HepG2 (cell line): ENCODE measurements at regions not wholly inside any gene's neighbourhood (a gene's known extent, or its start where the extent isn't known, plus 50 kb on each side); places are given as distances from the start of the nearest gene placed in this dataset.

Experiments used
- BHLHE40 ChIP-seq: IDR thresholded peaks from 2 replicates; pipeline ENCODE4 v1.6.1; 2011; ENCODE audit warnings: low read length, improper control_type of control experiment
- DNMT1 ChIP-seq: sonication (generic); formaldehyde crosslinking; IDR thresholded peaks from 2 replicates; pipeline ENCODE4 v1.5.1; 2020; ENCODE audit warnings: mild to moderate bottlenecking, missing genetic modification reagents
- ETV6 ChIP-seq: sonication (generic); formaldehyde crosslinking; conservative IDR thresholded peaks from 2 replicates; pipeline ENCODE4 v1.4.0; 2020; ENCODE audit warnings: missing genetic modification reagents
- KLF11 ChIP-seq: IDR thresholded peaks from 2 replicates; pipeline ENCODE4 v1.6.1; 2016; ENCODE audit warnings: missing compliant biosample characterization
- LCORL ChIP-seq, 2 experiments: fragments of 450-650 bp in 1 of 2; sonication (generic) in 1 of 2; formaldehyde crosslinking in 1 of 2; IDR thresholded peaks; 2 replicates each; pipeline versions ENCODE4 v1.5.0 to v1.6.1; 2017 to 2020; ENCODE audit warnings: antibody characterized with exemption in 1 of 2, missing genetic modification reagents in 1 of 2
- MAFK ChIP-seq, 2 experiments: IDR thresholded peaks in 1 of 2; conservative IDR thresholded peaks in 1 of 2; 2 replicates each; pipeline ENCODE4 v1.6.1; 2011; ENCODE audit warnings: improper control_type of control experiment in 2 of 2, low read length in 2 of 2
- MAZ ChIP-seq, 2 experiments: sonication (generic) in 1 of 2; formaldehyde crosslinking in 1 of 2; IDR thresholded peaks; 2 replicates each; pipeline versions ENCODE4 v1.5.0 to v1.6.1; 2012 to 2020; ENCODE audit warnings: low read depth in 2 of 2, mild to moderate bottlenecking in 2 of 2, borderline replicate concordance in 1 of 2, improper control_type of control experiment in 1 of 2, low read length in 1 of 2, missing genetic modification reagents in 1 of 2, moderate library complexity in 1 of 2
- MIER3 ChIP-seq: IDR thresholded peaks from 2 replicates; pipeline ENCODE4 v1.6.1; 2016; ENCODE audit warnings: missing compliant biosample characterization, borderline replicate concordance
- MTF2 ChIP-seq: sonication (generic); formaldehyde crosslinking; IDR thresholded peaks from 2 replicates; pipeline ENCODE4 v1.5.0; 2020; ENCODE audit warnings: missing genetic modification reagents, borderline replicate concordance
- NFYC ChIP-seq: IDR thresholded peaks from 2 replicates; pipeline ENCODE4 v1.6.1; 2016; ENCODE audit warnings: missing genetic modification reagents, missing compliant biosample characterization
- REPIN1 ChIP-seq: sonication (generic); formaldehyde crosslinking; IDR thresholded peaks from 2 replicates; pipeline ENCODE4 v1.8.0; 2022; ENCODE audit warnings: missing genetic modification reagents, low read depth, mild to moderate bottlenecking, borderline replicate concordance
- TCF12 ChIP-seq, 2 experiments: fragments of 450-650 bp in 1 of 2; sonication (generic) in 1 of 2; formaldehyde crosslinking in 1 of 2; IDR thresholded peaks; 2 replicates each; pipeline versions ENCODE4 v1.6.1 to v1.8.0; 2017 to 2022; ENCODE audit warnings: antibody characterized with exemption in 1 of 2, mild to moderate bottlenecking in 1 of 2, missing genetic modification reagents in 1 of 2, moderate library complexity in 1 of 2
- U2AF2 ChIP-seq: fragments of 200-400 bp; formaldehyde crosslinking; IDR thresholded peaks from 2 replicates; pipeline ENCODE4 v1.6.1; 2017; ENCODE audit warnings: low read depth, mild to moderate bottlenecking, low read length
- ZBTB20 ChIP-seq: sonication (generic); formaldehyde crosslinking; IDR thresholded peaks from 2 replicates; pipeline ENCODE4 v1.8.1; 2023; ENCODE audit warnings: missing genetic modification reagents, low read depth, mild to moderate bottlenecking, borderline replicate concordance
- ZNF337 ChIP-seq: sonication (generic); formaldehyde crosslinking; IDR thresholded peaks from 2 replicates; pipeline ENCODE4 v1.5.1; 2020; ENCODE audit warnings: missing genetic modification reagents, low read depth, mild to moderate bottlenecking, borderline replicate concordance
- ZNF564 ChIP-seq: sonication (generic); formaldehyde crosslinking; IDR thresholded peaks from 2 replicates; pipeline ENCODE4 v1.8.1; 2023; ENCODE audit warnings: mild to moderate bottlenecking, missing genetic modification reagents
- ZNF619 ChIP-seq: sonication (generic); formaldehyde crosslinking; IDR thresholded peaks from 2 replicates; pipeline ENCODE4 v1.4.0; 2020; ENCODE audit warnings: mild to moderate bottlenecking, missing genetic modification reagents
- ZNF747 ChIP-seq: sonication (generic); formaldehyde crosslinking; IDR thresholded peaks from 2 replicates; pipeline ENCODE4 v1.8.1; 2023; ENCODE audit warnings: missing genetic modification reagents, mild to moderate bottlenecking, borderline replicate concordance
- ZNF792 ChIP-seq: IDR thresholded peaks from 2 replicates; pipeline ENCODE4 v1.6.1; 2016
- ZSCAN31 ChIP-seq: sonication (generic); formaldehyde crosslinking; IDR thresholded peaks from 2 replicates; pipeline ENCODE4 v1.5.0; 2020; ENCODE audit warnings: low read depth, mild to moderate bottlenecking, missing genetic modification reagents
- TF ChIP-seq, protein P1 (sequence below): sonication (generic); formaldehyde crosslinking; IDR thresholded peaks from 2 replicates; pipeline ENCODE4 v1.8.1; 2022; ENCODE audit warnings: low read depth, mild to moderate bottlenecking, missing genetic modification reagents
- TF ChIP-seq, protein P2 (sequence below): IDR thresholded peaks from 2 replicates; pipeline ENCODE4 v1.6.1; 2016; ENCODE audit warnings: mild to moderate bottlenecking, missing biosample characterization, missing genetic modification reagents
- TF ChIP-seq, protein P3 (sequence below): sonication (generic); formaldehyde crosslinking; IDR thresholded peaks from 2 replicates; pipeline ENCODE4 v1.4.0; 2020; ENCODE audit warnings: mild to moderate bottlenecking, low read depth, missing genetic modification reagents
- TF ChIP-seq, protein P4 (sequence below): sonication (generic); formaldehyde crosslinking; IDR thresholded peaks from 2 replicates; pipeline ENCODE4 v1.4.0; 2020; ENCODE audit warnings: mild to moderate bottlenecking, missing genetic modification reagents

DNA sequence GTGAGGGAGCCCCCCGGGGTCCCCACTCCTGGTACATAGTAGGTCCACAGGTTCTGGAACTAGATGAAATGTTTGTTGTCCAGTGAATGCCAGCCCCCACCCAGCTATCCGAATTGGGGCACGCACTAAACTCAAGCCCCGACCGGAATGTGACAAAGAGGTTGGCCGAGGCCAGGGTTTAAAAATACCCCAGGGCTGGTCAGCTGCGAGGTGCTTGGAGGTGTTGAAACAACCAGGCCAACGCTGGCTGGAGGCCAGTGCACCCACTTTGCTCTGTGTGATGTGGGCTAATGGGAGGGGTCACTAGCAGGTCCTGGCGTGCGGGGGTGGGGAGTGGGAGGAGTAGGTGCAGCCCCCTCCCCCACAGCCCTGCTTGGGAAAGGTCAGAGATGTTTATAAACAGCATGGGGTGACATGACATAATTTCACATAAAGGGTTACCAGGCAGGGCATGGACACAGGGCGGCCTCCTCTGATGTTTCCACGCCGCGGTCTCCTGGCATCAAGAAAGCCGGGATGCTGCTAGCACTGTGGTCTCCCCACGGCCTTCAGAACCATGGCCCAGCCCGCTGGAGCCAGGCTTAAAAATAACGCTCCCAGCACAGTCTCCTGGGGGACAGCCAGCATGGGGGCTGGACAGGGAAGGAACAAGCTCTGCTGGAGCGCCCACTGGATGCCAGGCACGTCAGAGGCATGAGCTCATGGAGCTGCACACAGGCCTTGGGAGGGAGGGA lies 111.2 kb upstream of the PTPN1 start (continued):
- peak; percentile 99 for TF ChIP-seq MAZ (IDR thresholded peaks at IDR 0.05; ENCODE audit: borderline replicate concordance, low read depth, low read length)
- peak; percentile 99 for TF ChIP-seq MAZ (CRISPR knock-in tag; IDR thresholded peaks at IDR 0.05; ENCODE audit: low read depth)
- no peak for TF ChIP-seq U2AF2
- peak; percentile 98 for TF ChIP-seq REPIN1 (CRISPR knock-in tag)
- TF ChIP-seq ZSCAN31 (CRISPR knock-in tag) = peak; percentile 99
- TF ChIP-seq ZNF564 = peak; percentile 94
- peak; percentile 91; the same call in 1 of the 2 replicates for TF ChIP-seq ZBTB20 (CRISPR knock-in tag)
- TF ChIP-seq MTF2 = peak; percentile 85; the same call in 1 of the 2 replicates
- peak; percentile 61; the same call in 1 of the 2 replicates for TF ChIP-seq KLF11
- TF ChIP-seq, protein P1, sequence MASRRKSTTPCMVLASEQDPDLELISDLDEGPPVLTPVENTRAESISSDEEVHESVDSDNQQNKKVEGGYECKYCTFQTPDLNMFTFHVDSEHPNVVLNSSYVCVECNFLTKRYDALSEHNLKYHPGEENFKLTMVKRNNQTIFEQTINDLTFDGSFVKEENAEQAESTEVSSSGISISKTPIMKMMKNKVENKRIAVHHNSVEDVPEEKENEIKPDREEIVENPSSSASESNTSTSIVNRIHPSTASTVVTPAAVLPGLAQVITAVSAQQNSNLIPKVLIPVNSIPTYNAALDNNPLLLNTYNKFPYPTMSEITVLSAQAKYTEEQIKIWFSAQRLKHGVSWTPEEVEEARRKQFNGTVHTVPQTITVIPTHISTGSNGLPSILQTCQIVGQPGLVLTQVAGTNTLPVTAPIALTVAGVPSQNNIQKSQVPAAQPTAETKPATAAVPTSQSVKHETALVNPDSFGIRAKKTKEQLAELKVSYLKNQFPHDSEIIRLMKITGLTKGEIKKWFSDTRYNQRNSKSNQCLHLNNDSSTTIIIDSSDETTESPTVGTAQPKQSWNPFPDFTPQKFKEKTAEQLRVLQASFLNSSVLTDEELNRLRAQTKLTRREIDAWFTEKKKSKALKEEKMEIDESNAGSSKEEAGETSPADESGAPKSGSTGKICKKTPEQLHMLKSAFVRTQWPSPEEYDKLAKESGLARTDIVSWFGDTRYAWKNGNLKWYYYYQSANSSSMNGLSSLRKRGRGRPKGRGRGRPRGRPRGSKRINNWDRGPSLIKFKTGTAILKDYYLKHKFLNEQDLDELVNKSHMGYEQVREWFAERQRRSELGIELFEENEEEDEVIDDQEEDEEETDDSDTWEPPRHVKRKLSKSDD = peak; percentile 74; the same call in 1 of the 2 replicates
- TF ChIP-seq LCORL (IDR thresholded peaks at IDR 0.05) = peak; percentile 88
- peak; percentile 100 for TF ChIP-seq LCORL (CRISPR knock-in tag; IDR thresholded peaks at IDR 0.05)
- peak; percentile 97 for TF ChIP-seq ETV6 (CRISPR knock-in tag)
- TF ChIP-seq ZNF747 (CRISPR knock-in tag) = peak; percentile 99
- peak; percentile 84 for TF ChIP-seq BHLHE40
- 0 out of 2 replicates have a peak, but pooled peaks have one; percentile 50 for TF ChIP-seq NFYC (CRISPR knock-in tag)
- TF ChIP-seq ZNF337 (CRISPR knock-in tag) = peak; percentile 77; the same call in 1 of the 2 replicates
- TF ChIP-seq, protein P2, sequence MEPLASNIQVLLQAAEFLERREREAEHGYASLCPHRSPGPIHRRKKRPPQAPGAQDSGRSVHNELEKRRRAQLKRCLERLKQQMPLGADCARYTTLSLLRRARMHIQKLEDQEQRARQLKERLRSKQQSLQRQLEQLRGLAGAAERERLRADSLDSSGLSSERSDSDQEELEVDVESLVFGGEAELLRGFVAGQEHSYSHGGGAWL = 0 out of 2 replicates have a peak, but pooled peaks have one; percentile 52
- peak; percentile 91 for TF ChIP-seq ZNF792 (CRISPR knock-in tag)
- no peak for TF ChIP-seq DNMT1 (CRISPR knock-in tag)
- TF ChIP-seq, protein P3, sequence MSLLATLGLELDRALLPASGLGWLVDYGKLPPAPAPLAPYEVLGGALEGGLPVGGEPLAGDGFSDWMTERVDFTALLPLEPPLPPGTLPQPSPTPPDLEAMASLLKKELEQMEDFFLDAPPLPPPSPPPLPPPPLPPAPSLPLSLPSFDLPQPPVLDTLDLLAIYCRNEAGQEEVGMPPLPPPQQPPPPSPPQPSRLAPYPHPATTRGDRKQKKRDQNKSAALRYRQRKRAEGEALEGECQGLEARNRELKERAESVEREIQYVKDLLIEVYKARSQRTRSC (CRISPR knock-in tag) = peak; percentile 90
- TF ChIP-seq MIER3 (CRISPR knock-in tag) = peak; percentile 100
- peak in 1 of 2 experiments; percentile 20; a peak in 1 of 4 replicates for TF ChIP-seq MAFK (conservative IDR thresholded peaks at IDR 0.05 in 1 of 2, IDR thresholded peaks at IDR 0.05 in 1 of 2; ENCODE audit: low read length in 2 of 2)
- TF ChIP-seq ZNF619 (CRISPR knock-in tag) = peak; percentile 44; the same call in 1 of the 2 replicates
- TF ChIP-seq, protein P4, sequence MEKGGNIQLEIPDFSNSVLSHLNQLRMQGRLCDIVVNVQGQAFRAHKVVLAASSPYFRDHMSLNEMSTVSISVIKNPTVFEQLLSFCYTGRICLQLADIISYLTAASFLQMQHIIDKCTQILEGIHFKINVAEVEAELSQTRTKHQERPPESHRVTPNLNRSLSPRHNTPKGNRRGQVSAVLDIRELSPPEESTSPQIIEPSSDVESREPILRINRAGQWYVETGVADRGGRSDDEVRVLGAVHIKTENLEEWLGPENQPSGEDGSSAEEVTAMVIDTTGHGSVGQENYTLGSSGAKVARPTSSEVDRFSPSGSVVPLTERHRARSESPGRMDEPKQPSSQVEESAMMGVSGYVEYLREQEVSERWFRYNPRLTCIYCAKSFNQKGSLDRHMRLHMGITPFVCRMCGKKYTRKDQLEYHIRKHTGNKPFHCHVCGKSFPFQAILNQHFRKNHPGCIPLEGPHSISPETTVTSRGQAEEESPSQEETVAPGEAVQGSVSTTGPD (CRISPR knock-in tag) = peak; percentile 93
- TF ChIP-seq TCF12 (IDR thresholded peaks at IDR 0.05) = no peak
- TF ChIP-seq TCF12 (CRISPR knock-in tag; IDR thresholded peaks at IDR 0.05) = peak; percentile 100
